Neutrophil (primary cell): ENCODE measurements at regions not wholly inside any gene's neighbourhood (a gene's known extent, or its start where the extent isn't known, plus 50 kb on each side); places are given as distances from the start of the nearest gene placed in this dataset.

Source experiments
- H3K27ac ChIP-seq: fragments of 200-600 bp; sonication (generic); 2 replicates; pipeline ENCODE4 v1.5.1; 2016; ENCODE audit warnings: mild to moderate bottlenecking, moderate library complexity
- H3K27me3 ChIP-seq: fragments of 200-600 bp; sonication (generic); 2 replicates; pipeline ENCODE4 v1.6.0; 2016; ENCODE audit warnings: mild to moderate bottlenecking
- H3K36me3 ChIP-seq: fragments of 200-600 bp; sonication (generic); 2 replicates; pipeline ENCODE4 v1.5.1; 2017
- H3K4me1 ChIP-seq, 2 experiments: fragments of 200-600 bp in 1 of 2; sonication (generic) in 1 of 2; 1 replicate in 1 of 2; 2 replicates in 1 of 2; pipeline versions ENCODE4 v1.5.1 to v1.6.1; 2013 to 2016; ENCODE audit warnings: low read depth in 1 of 2, low read length in 1 of 2, mild to moderate bottlenecking in 1 of 2, moderate library complexity in 1 of 2; ENCODE audit not compliant: control insufficient read depth in 1 of 2, insufficient read depth in 1 of 2
- H3K4me3 ChIP-seq, 2 experiments: fragments of 200-600 bp in 1 of 2; sonication (generic) in 1 of 2; 1 replicate in 1 of 2; 2 replicates in 1 of 2; pipeline ENCODE4 v1.5.1; 2013 to 2016; ENCODE audit warnings: low read depth in 1 of 2, low read length in 1 of 2, mild to moderate bottlenecking in 1 of 2, moderate library complexity in 1 of 2
- H3K9me3 ChIP-seq: fragments of 200-600 bp; sonication (generic); 2 replicates; pipeline ENCODE4 v1.5.1; 2016
- CTCF ChIP-seq: fragments of 200-600 bp; sonication (generic); IDR thresholded peaks from 2 replicates; pipeline ENCODE4 v1.5.1; 2016; ENCODE audit warnings: antibody characterized with exemption

DNA sequence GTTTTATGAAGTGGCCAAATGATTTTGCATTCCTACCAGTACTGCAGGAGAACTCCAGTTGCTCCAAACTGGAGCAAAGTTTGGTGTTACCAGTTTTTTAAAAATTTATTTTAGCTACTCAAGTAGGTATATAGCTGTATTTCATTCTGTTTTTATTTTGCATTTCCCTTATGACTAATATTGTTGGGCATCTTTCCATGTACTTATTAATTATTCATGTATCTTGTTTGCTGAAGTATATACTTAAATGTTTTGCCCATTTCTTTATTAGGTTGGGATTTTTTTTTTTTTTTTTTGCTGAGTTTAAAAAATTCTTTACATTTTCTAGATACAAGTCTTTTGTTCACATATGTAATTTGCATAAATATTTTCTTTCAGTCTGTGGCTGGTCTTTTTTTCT, 386.6 kb upstream of the DAB2 start:
- no peaks in the 10 kb centered on the region for H3K9me3 ChIP-seq
- TF ChIP-seq CTCF: no peak
- no peaks in the 10 kb centered on the region for H3K4me1 ChIP-seq
- no peaks in the 10 kb centered on the region for H3K36me3 ChIP-seq
- H3K27me3 ChIP-seq: no peaks in the 10 kb centered on the region
- H3K4me3 ChIP-seq: no peak overlapping the region
- H3K27ac ChIP-seq: no peak overlapping the region

- Histone ChIP-seq H3K4me1 (no peaks in the 10 kb centered on the region), H3K36me3 (no peaks in the 10 kb centered on the region), H3K27me3 (no peaks in the 10 kb centered on the region), H3K9me3 (no peaks in the 10 kb centered on the region), H3K4me3 (no peak overlapping the region), H3K27ac (no peak overlapping the region)
- TF ChIP-seq CTCF: no peak
Observed at GRCh38 chr5:39808656-39809055, 383.9 kb upstream of the DAB2 start.

DNA sequence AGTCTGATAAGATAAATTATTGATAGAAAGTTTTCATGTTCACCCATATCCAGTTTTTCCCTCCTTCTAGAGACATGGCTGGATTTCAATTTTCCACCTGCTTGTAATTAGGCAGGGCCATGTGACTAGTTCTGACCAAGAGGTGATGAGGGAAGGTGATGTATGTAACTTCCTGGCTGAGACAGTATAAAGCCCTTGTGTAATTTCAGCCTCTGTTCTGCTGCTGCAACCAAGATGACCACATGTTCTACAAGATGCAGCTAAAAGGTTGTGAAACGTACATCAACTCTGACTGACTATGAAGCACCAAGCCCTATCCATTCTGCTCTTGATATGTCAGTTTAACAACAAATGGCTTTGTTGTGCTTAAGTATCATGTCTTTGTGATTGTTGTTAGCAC, 376.5 kb upstream of the DAB2 start:
- H3K4me1 ChIP-seq: no peaks in the 10 kb centered on the region
- no peak overlapping the region for H3K27ac ChIP-seq
- no peaks in the 10 kb centered on the region for H3K9me3 ChIP-seq
- TF ChIP-seq CTCF: no peak
- no peak overlapping the region for H3K4me3 ChIP-seq
- H3K36me3 ChIP-seq: no peaks in the 10 kb centered on the region
- no peaks in the 10 kb centered on the region for H3K27me3 ChIP-seq

GRCh38 chr5:39800042-39800601, 375.3 kb upstream of the DAB2 start:
- H3K27me3 ChIP-seq: no peaks in the 10 kb centered on the region
- H3K9me3 ChIP-seq: no peaks in the 10 kb centered on the region
- H3K36me3 ChIP-seq: no peaks in the 10 kb centered on the region
- H3K4me3 ChIP-seq: no peak overlapping the region
- H3K4me1 ChIP-seq: no peaks in the 10 kb centered on the region
- TF ChIP-seq CTCF: no peak
- no peak overlapping the region for H3K27ac ChIP-seq

DNA sequence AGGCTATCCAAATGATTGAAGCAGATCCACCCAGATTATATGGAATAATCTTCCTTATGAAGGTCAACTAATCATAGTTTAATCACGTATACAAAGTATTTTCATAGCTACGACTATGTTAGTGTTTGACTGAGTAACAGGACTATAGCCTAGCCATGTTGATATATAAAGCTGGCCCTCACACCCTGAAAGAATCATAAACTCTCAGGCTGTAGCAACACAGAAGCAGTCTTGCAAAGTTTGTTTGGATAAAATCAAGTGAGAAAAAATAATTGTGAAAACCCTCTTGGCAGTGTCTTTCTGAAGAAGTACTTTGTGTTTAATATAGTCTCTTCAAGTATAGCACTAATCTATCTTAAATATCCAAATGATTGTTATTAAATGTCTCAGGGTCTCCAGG, 374.5 kb upstream of the DAB2 start:
- no peaks in the 10 kb centered on the region for H3K9me3 ChIP-seq
- TF ChIP-seq CTCF: no peak
- H3K27me3 ChIP-seq: no peaks in the 10 kb centered on the region
- H3K27ac ChIP-seq: no peak overlapping the region
- H3K4me3 ChIP-seq: no peak overlapping the region
- no peaks in the 10 kb centered on the region for H3K36me3 ChIP-seq
- H3K4me1 ChIP-seq: no peaks in the 10 kb centered on the region
